Cardiac muscle cell (in vitro differentiated cells and primary cell): ENCODE measurements at regions not wholly inside any gene's neighbourhood (a gene's known extent, or its start where the extent isn't known, plus 50 kb on each side); places are given as distances from the start of the nearest gene placed in this dataset.
A peak's percentile ranks its signal among the peaks of the same experiment; 100 is the strongest.

Source experiments
- DNase-seq, 2 donors: peaks; one replicate each; pipeline versions ENCODE4 v3.0.0 to v3.0.0-alpha.2; 2010 to 2017; ENCODE audit warnings: low read depth in 1 of 2, low spot score in 1 of 2
- H3K27ac ChIP-seq: fragments of 200-600 bp; sonication (generic); 2 replicates; pipeline ENCODE4 v1.5.1; 2016
- H3K27me3 ChIP-seq: fragments of 200-600 bp; sonication (generic); 2 replicates; pipeline ENCODE4 v1.6.0; 2016; ENCODE audit warnings: control low read depth
- H3K36me3 ChIP-seq: fragments of 200-600 bp; sonication (generic); 2 replicates; pipeline ENCODE4 v1.5.1; 2016; ENCODE audit warnings: control low read depth
- H3K4me1 ChIP-seq: fragments of 200-600 bp; sonication (generic); 2 replicates; pipeline ENCODE4 v1.8.1; 2017; ENCODE audit warnings: low read depth, mild to moderate bottlenecking, mixed run types
- H3K4me3 ChIP-seq: fragments of 200-600 bp; sonication (generic); 2 replicates; pipeline ENCODE4 v1.5.1; 2016; ENCODE audit warnings: mild to moderate bottlenecking
- H3K9me3 ChIP-seq: fragments of 200-600 bp; sonication (generic); 2 replicates; pipeline ENCODE4 v1.5.1; 2017; ENCODE audit warnings: low read depth, mild to moderate bottlenecking, control low read depth
- TF ChIP-seq, protein P1 (sequence below): IDR thresholded peaks from 2 replicates; pipeline ENCODE4 v1.5.1; 2012; ENCODE audit warnings: low read depth, mild to moderate bottlenecking, low read length

DNA sequence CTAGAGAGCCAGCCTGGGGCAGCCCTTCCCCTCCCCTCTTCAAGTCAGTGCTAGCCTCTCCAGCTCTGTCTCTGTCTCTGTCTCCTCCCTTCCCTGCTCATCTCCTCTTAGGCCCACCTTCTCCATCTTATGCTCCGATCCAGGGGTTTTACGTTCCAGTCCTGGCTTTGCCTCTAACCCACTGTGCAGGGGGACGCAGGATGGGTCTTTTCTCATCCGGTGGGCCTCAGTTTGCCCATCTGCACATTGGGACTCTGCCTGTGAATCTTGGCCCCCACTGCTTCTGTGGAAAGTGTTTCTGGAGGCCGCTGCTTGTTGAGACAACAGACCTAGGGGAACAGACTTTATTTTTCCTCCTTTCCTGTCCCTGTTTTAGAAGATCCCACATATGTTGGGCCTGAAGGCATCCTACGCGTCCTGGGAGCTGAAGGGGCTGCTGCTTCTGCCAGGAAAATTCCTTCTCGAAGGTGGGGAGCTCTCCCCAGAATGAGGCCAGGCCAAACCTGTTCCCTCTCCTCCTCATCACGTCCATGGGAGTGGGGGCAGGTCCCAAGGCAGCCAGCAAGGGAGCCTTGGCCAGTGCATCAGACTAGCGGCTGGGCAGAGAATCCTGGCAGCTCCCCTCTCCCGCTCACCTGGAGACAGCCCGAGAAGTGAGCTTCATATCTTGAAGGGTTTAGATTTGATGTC, 99.5 kb upstream of the CSF3R start:
- no peak for DNase-seq
- H3K4me3 ChIP-seq, result no peak overlapping the region
- H3K27me3 ChIP-seq, result peaks cover 3% of the 10 kb centered on the region
- TF ChIP-seq, protein P1, sequence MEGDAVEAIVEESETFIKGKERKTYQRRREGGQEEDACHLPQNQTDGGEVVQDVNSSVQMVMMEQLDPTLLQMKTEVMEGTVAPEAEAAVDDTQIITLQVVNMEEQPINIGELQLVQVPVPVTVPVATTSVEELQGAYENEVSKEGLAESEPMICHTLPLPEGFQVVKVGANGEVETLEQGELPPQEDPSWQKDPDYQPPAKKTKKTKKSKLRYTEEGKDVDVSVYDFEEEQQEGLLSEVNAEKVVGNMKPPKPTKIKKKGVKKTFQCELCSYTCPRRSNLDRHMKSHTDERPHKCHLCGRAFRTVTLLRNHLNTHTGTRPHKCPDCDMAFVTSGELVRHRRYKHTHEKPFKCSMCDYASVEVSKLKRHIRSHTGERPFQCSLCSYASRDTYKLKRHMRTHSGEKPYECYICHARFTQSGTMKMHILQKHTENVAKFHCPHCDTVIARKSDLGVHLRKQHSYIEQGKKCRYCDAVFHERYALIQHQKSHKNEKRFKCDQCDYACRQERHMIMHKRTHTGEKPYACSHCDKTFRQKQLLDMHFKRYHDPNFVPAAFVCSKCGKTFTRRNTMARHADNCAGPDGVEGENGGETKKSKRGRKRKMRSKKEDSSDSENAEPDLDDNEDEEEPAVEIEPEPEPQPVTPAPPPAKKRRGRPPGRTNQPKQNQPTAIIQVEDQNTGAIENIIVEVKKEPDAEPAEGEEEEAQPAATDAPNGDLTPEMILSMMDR, result no peak
- no peaks in the 10 kb centered on the region for H3K4me1 ChIP-seq
- H3K27ac ChIP-seq, result no peak overlapping the region
- H3K9me3 ChIP-seq, result no peaks in the 10 kb centered on the region
- H3K36me3 ChIP-seq, result no peaks in the 10 kb centered on the region

DNA sequence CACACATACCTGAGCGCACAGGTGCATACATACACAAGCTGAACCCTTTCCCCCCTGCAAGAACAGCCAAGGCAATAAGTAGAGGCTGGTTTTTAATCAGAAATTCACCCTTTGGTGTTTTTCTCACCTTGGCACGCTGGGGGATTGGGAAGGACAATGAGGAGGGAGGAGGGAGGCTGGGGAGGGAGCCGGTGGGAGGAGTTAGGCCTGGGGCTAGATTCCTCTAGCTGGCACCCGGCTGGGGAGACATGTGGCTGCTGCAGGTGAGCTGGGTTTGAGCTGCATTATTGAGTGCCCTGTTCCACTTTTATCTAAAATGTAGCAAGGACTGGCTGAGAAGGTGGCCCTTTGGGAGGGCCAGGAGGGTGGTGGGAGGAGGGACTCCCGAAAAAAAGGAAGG, 97.8 kb upstream of the CSF3R start:
- Histone ChIP-seq H3K27ac (no peak overlapping the region), H3K4me3 (no peak overlapping the region), H3K36me3 (no peaks in the 10 kb centered on the region), H3K9me3 (no peaks in the 10 kb centered on the region), H3K27me3 (no peaks in the 10 kb centered on the region), H3K4me1 (no peaks in the 10 kb centered on the region)
- no peak for DNase-seq
- TF ChIP-seq, protein P1, result no peak

DNA sequence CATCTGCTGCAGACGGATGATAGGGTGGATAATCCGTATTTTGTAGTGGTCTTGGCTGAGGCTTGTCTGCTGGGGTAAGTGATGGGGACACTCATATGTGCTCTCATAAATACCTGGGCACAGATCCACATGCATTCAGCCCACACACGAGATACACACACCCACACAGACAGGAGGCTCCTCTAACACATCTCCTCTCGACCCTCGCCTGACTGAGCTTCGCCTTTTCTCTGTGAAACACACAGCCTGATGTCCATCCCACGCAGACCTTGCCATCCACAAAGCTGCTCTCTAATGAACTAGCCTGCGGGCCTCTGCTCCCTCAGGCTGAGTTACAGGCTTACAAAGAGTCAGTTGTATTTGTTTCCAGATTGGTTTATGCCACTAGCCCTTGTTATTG, 96.3 kb upstream of the CSF3R start:
- TF ChIP-seq, protein P1, result no peak
- H3K27me3 ChIP-seq, result no peaks in the 10 kb centered on the region
- H3K9me3 ChIP-seq, result no peaks in the 10 kb centered on the region
- H3K36me3 ChIP-seq, result no peaks in the 10 kb centered on the region
- no peak for DNase-seq
- no peak overlapping the region for H3K4me3 ChIP-seq
- H3K4me1 ChIP-seq, result no peaks in the 10 kb centered on the region
- no peak overlapping the region for H3K27ac ChIP-seq

DNA sequence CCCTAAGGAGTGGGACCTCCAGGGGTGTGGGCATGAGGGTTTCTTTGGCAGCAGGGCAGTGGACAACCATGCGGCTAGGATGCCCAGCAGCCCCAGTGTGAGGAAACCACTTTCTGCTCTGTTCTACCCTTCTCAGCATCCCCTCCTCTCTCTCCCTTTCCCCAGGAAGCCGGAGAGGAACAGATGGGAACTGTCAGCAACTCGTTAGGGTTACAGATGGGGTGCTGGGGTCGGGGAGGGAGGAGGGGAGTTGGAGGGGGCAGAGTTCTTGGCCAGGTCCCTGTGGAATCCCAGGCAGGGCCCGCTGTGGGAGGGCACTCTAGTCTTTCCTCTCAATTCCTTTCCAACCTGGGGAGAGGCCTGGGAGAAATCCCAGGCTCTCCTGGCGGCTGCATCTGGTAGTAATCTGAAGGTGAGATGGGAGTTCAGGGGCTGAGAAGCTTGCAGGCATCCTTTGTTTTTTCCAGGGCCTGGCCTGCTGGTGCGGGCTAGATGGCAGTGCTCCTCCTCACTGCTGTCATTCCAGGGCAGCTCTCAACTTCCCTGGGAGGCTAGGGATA, 93.9 kb upstream of the CSF3R start:
- TF ChIP-seq, protein P1, result no peak
- Histone ChIP-seq H3K27me3 (peaks cover 8% of the 10 kb centered on the region), H3K4me1 (no peaks in the 10 kb centered on the region), H3K4me3 (no peak overlapping the region), H3K9me3 (no peaks in the 10 kb centered on the region), H3K36me3 (no peaks in the 10 kb centered on the region), H3K27ac (no peak overlapping the region)
- DNase-seq, result no peak

DNA sequence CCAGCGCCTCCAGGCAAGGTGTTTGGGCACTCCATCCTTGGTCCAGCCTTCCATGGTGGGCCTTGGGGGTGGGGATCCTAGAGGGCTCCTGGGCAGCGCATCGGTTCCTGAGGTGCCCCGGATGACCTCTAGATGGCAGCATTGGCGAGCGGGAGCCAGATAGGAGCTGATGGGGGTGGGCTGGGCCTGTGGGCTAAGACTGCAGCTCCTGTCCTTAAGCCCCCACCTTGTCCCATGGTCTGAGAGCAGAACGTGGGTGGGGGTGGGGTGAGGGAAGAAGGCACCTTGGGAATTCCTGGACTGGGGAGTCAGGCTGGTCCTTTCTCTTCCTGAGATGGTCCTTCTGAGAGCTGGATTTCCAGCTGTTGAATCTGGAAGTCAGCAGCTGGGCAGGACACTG, 93.4 kb upstream of the CSF3R start:
- TF ChIP-seq, protein P1, result peak; percentile 88
- Histone ChIP-seq H3K4me3 (no peak overlapping the region), H3K27ac (no peak overlapping the region), H3K4me1 (no peaks in the 10 kb centered on the region), H3K27me3 (peaks cover 8% of the 10 kb centered on the region), H3K9me3 (no peaks in the 10 kb centered on the region), H3K36me3 (no peaks in the 10 kb centered on the region)
- DNase-seq, result peak; percentile 53 to 79
